H1 (cell line): ENCODE measurements at regions not wholly inside any gene's neighbourhood (a gene's known extent, or its start where the extent isn't known, plus 50 kb on each side); places are given as distances from the start of the nearest gene placed in this dataset.

ENCODE experiments used
- CTCF ChIA-PET: fragments of 300-600 bp; sonication (Branson Sonifier 250); formaldehyde crosslinking; loops from one replicate; lab custom pipeline; 2021; ENCODE audit not compliant: partially characterized antibody; lab: Charles Lee
- POLR2A ChIA-PET: fragments of 300-600 bp; sonication (Branson Sonifier 250); formaldehyde crosslinking; loops from one replicate; lab custom pipeline; 2021; ENCODE audit warnings: inconsistent platforms; ENCODE audit not compliant: partially characterized antibody; lab: Charles Lee
- DNase-seq, 2 experiments: peaks; one replicate each; pipeline versions ENCODE4 v3.0.0 to v3.0.0-alpha.2; 2010 to 2022; ENCODE audit warnings: low spot score in 2 of 2, low read depth in 1 of 2, mixed read lengths in 1 of 2
- FAIRE-seq: peaks from 2 replicates; lab custom pipeline; 2011; peaks lifted over from hg19 to GRCh38; lab: Jason Lieb, UNC
- H2AFZ ChIP-seq: 2 replicates; pipeline ENCODE4 v1.8.1; 2012; ENCODE audit warnings: low read length, inconsistent platforms
- H2AK5ac ChIP-seq: 2 replicates; pipeline ENCODE4 v1.6.1; 2013; ENCODE audit warnings: low read depth, low read length
- H2BK120ac ChIP-seq: replicated peaks from 2 replicates; pipeline ENCODE3; 2013; ENCODE audit warnings: low read depth, low read length, inconsistent platforms
- H2BK12ac ChIP-seq: 2 replicates; pipeline ENCODE4 v1.6.1; 2013; ENCODE audit warnings: low read depth, low read length
- H2BK15ac ChIP-seq: 2 replicates; pipeline ENCODE4 v1.6.1; 2013; ENCODE audit warnings: low read length
- H2BK20ac ChIP-seq: 2 replicates; pipeline ENCODE4 v1.6.1; 2013; ENCODE audit warnings: low read length
- H2BK5ac ChIP-seq: 2 replicates; pipeline ENCODE4 v1.6.1; 2013; ENCODE audit warnings: low read depth, low read length
- H3K14ac ChIP-seq: 2 replicates; pipeline ENCODE4 v1.6.1; 2013; ENCODE audit warnings: inconsistent platforms; ENCODE audit not compliant: insufficient read length
- H3K18ac ChIP-seq: 2 replicates; pipeline ENCODE4 v1.6.1; 2013; ENCODE audit warnings: low read length; ENCODE audit errors: extremely low read depth
- H3K23ac ChIP-seq: 2 replicates; pipeline ENCODE4 v1.6.1; 2013; ENCODE audit warnings: inconsistent platforms; ENCODE audit not compliant: insufficient read length
- H3K23me2 ChIP-seq: 2 replicates; pipeline ENCODE4 v1.6.1; 2013; ENCODE audit warnings: low read depth, low read length
- H3K27ac ChIP-seq: 2 replicates; pipeline ENCODE4 v1.6.1; 2011; ENCODE audit warnings: low read depth, low read length, inconsistent platforms
- H3K27me3 ChIP-seq, 4 experiments: replicated peaks in 1 of 4; 1 replicate in 1 of 4; 2 replicates in 3 of 4; pipeline versions ENCODE4 v1.6.1 to v1.8.1; 2011 to 2013; ENCODE audit warnings: low read length in 3 of 4, mild to moderate bottlenecking in 3 of 4, inconsistent platforms in 2 of 4, mixed read lengths in 2 of 4, moderate library complexity in 1 of 4; ENCODE audit not compliant: control insufficient read depth in 3 of 4, insufficient read depth in 3 of 4; ENCODE audit errors: extremely low read depth in 1 of 4
- H3K36me3 ChIP-seq, 4 experiments: 2 replicates each; pipeline versions ENCODE4 v1.6.1 to v1.8.1; 2011 to 2013; ENCODE audit warnings: mild to moderate bottlenecking in 4 of 4, low read length in 3 of 4, moderate library complexity in 2 of 4, control low read depth in 1 of 4, inconsistent platforms in 1 of 4; ENCODE audit not compliant: insufficient read depth in 4 of 4, control insufficient read depth in 2 of 4
- H3K4ac ChIP-seq: replicated peaks from 2 replicates; pipeline ENCODE3; 2013; ENCODE audit warnings: low read length, low read depth, mixed read lengths, inconsistent platforms; ENCODE audit not compliant: insufficient read length
- H3K4me1 ChIP-seq, 4 experiments: replicated peaks in 1 of 4; 1 replicate in 1 of 4; 2 replicates in 3 of 4; pipeline versions ENCODE4 v1.6.1 to v1.8.1; 2011 to 2013; ENCODE audit warnings: low read length in 3 of 4, inconsistent platforms in 2 of 4, mixed read lengths in 1 of 4; ENCODE audit not compliant: insufficient read depth in 4 of 4, control insufficient read depth in 3 of 4
- H3K4me2 ChIP-seq, 2 experiments: 2 replicates each; pipeline versions ENCODE4 v1.6.1 to v1.8.1; 2011 to 2013; ENCODE audit warnings: low read depth in 2 of 2, low read length in 2 of 2, control low read depth in 1 of 2, inconsistent platforms in 1 of 2, mild to moderate bottlenecking in 1 of 2; ENCODE audit not compliant: insufficient read depth in 1 of 2
- H3K4me3 ChIP-seq, 4 experiments: fragments of 200-600, 300-600 bp in 1 of 4; sonication (generic), shearing (Covaris generic), sonication (Bioruptor Twin) in 1 of 4; 2 replicates each; pipeline versions ENCODE4 v1.5.1 to v1.8.1; 2011 to 2016; ENCODE audit warnings: low read length in 4 of 4, low read depth in 3 of 4, control low read depth in 2 of 4, inconsistent platforms in 2 of 4, mild to moderate bottlenecking in 2 of 4, mixed read lengths in 1 of 4, moderate library complexity in 1 of 4; ENCODE audit not compliant: insufficient read depth in 2 of 4; ENCODE audit errors: extremely low read depth in 1 of 4
- H3K56ac ChIP-seq: replicated peaks from 2 replicates; pipeline ENCODE3; 2013; ENCODE audit warnings: low read depth, mild to moderate bottlenecking, mixed read lengths, low read length, inconsistent platforms; ENCODE audit not compliant: insufficient read length
- H3K79me1 ChIP-seq: 2 replicates; pipeline ENCODE4 v1.6.1; 2013; ENCODE audit warnings: low read depth, low read length, control low read depth
- H3K79me2 ChIP-seq, 2 experiments: 2 replicates each; pipeline versions ENCODE4 v1.6.1 to v1.8.1; 2012 to 2013; ENCODE audit warnings: low read length in 2 of 2, mild to moderate bottlenecking in 2 of 2, inconsistent platforms in 1 of 2; ENCODE audit not compliant: insufficient read depth in 2 of 2, control insufficient read depth in 1 of 2
- H3K9ac ChIP-seq, 4 experiments: replicated peaks in 1 of 4; 1 replicate in 1 of 4; 2 replicates in 3 of 4; pipeline versions ENCODE4 v1.6.1 to v1.8.1; 2011 to 2013; ENCODE audit warnings: low read depth in 3 of 4, low read length in 3 of 4, control low read depth in 2 of 4, mild to moderate bottlenecking in 2 of 4, moderate library complexity in 2 of 4, inconsistent platforms in 1 of 4; ENCODE audit errors: extremely low read depth in 1 of 4
- H3K9me3 ChIP-seq, 2 experiments: 2 replicates each; pipeline versions ENCODE4 v1.6.1 to v1.8.1; 2012 to 2013; ENCODE audit warnings: mild to moderate bottlenecking in 2 of 2, moderate library complexity in 2 of 2, control low read depth in 1 of 2, inconsistent platforms in 1 of 2, low read depth in 1 of 2, low read length in 1 of 2, mixed read lengths in 1 of 2; ENCODE audit not compliant: insufficient read depth in 2 of 2
- H4K20me1 ChIP-seq, 2 experiments: replicated peaks in 1 of 2; 2 replicates each; pipeline versions ENCODE3 to v1.8.1; 2011 to 2013; ENCODE audit warnings: inconsistent platforms in 2 of 2, low read length in 2 of 2, mild to moderate bottlenecking in 1 of 2; ENCODE audit not compliant: insufficient read depth in 2 of 2, control insufficient read depth in 1 of 2
- H4K5ac ChIP-seq: 2 replicates; pipeline ENCODE4 v1.6.1; 2013; ENCODE audit warnings: low read length, low read depth, mixed read lengths, inconsistent platforms; ENCODE audit not compliant: insufficient read length
- H4K8ac ChIP-seq: 2 replicates; pipeline ENCODE4 v1.8.0; 2013; ENCODE audit warnings: mild to moderate bottlenecking, moderate library complexity, low read length, inconsistent platforms; ENCODE audit not compliant: insufficient read depth; ENCODE audit errors: extremely low read depth
- H4K91ac ChIP-seq: replicated peaks from 2 replicates; pipeline ENCODE3; 2013; ENCODE audit warnings: low read length, mixed read lengths, inconsistent platforms; ENCODE audit not compliant: insufficient read length
- ASH2L ChIP-seq: fragments of 200-600, 300-600 bp; sonication (generic); IDR thresholded peaks from one replicate; pipeline ENCODE4 v1.7.1; 2017; ENCODE audit warnings: low read length
- BRCA1 ChIP-seq: IDR thresholded peaks from 2 replicates; pipeline ENCODE4 v1.6.1; 2012; ENCODE audit warnings: low read depth, low read length, improper control_type of control experiment
- CBX8 ChIP-seq: fragments of 300-800, 300-1000 bp; sonication (generic); IDR thresholded peaks from 2 replicates; pipeline ENCODE4 v1.7.1; 2016; ENCODE audit warnings: low read depth, low read length, borderline replicate concordance
- CEBPB ChIP-seq: IDR thresholded peaks from 2 replicates; pipeline ENCODE4 v1.6.1; 2012; ENCODE audit warnings: low read depth, low read length
- CHD1 ChIP-seq: IDR thresholded peaks from 2 replicates; pipeline ENCODE4 v1.6.1; 2012; ENCODE audit warnings: low read depth, low read length, improper control_type of control experiment
- CREB1 ChIP-seq: IDR thresholded peaks from 2 replicates; pipeline ENCODE4 v1.6.1; 2012; ENCODE audit warnings: inconsistent platforms
- E2F6 ChIP-seq: IDR thresholded peaks from 2 replicates; pipeline ENCODE4 v1.6.1; 2012; ENCODE audit warnings: inconsistent platforms
- FOSL1 ChIP-seq: IDR thresholded peaks from 2 replicates; pipeline ENCODE4 v1.6.1; 2011; ENCODE audit warnings: mild to moderate bottlenecking, low read depth, low read length, moderate library complexity; ENCODE audit not compliant: insufficient read depth
- JUND ChIP-seq: IDR thresholded peaks from 2 replicates; pipeline ENCODE4 v1.6.1; 2011; ENCODE audit warnings: mild to moderate bottlenecking, improper control_type of control experiment, low read length
- POLR2AphosphoS5 ChIP-seq: IDR thresholded peaks from 2 replicates; pipeline ENCODE4 v1.6.1; 2011; ENCODE audit warnings: low read depth, low read length
- RAD21 ChIP-seq, 2 experiments: IDR thresholded peaks in 1 of 2; conservative IDR thresholded peaks in 1 of 2; 2 replicates each; pipeline ENCODE4 v1.6.1; 2011; ENCODE audit warnings: low read depth in 2 of 2, low read length in 2 of 2, improper control_type of control experiment in 1 of 2, inconsistent platforms in 1 of 2, mild to moderate bottlenecking in 1 of 2, moderate library complexity in 1 of 2
- SIX5 ChIP-seq: IDR thresholded peaks from 2 replicates; pipeline ENCODE4 v1.6.1; 2011; ENCODE audit warnings: mild to moderate bottlenecking, low read depth, low read length
- SP1 ChIP-seq: IDR thresholded peaks from 2 replicates; pipeline ENCODE4 v1.6.1; 2011; ENCODE audit warnings: low read depth, low read length
- YY1 ChIP-seq: IDR thresholded peaks from 2 replicates; pipeline ENCODE4 v1.6.1; 2011; ENCODE audit warnings: low read depth, mild to moderate bottlenecking, low read length
- WGBS, 2 experiments: shearing (Covaris generic) in 1 of 2; methylation state at CpG; one replicate each; pipeline versions ENCODE4 v1.1.6 to v1.1.7; 2013 to 2015; ENCODE audit warnings: low lambda C conversion rate in 2 of 2, mixed read lengths in 2 of 2, inconsistent platforms in 1 of 2, low coverage in 1 of 2, missing lambda C conversion rate in 1 of 2; ENCODE audit not compliant: insufficient replicate concordance in 2 of 2, insufficient coverage in 1 of 2, insufficient read length in 1 of 2; ENCODE audit errors: extremely low coverage in 1 of 2, missing lambda C conversion rate in 1 of 2; 5-methylcytosine and 5-hydroxymethylcytosine counted together
- TF ChIP-seq, protein P1 (sequence below): IDR thresholded peaks from 2 replicates; pipeline ENCODE4 v1.6.1; 2011; ENCODE audit warnings: low read length, improper control_type of control experiment

- Histone ChIP-seq H4K5ac (no peak overlapping the region), H3K27me3 (no peaks in the 10 kb centered on the region; a peak in 2 of 7 replicates), H4K8ac (no peak overlapping the region), H2BK120ac (no peak overlapping the region), H2AFZ (no peak overlapping the region), H3K56ac (no peak overlapping the region), H3K79me1 (no peaks in the 10 kb centered on the region), H3K79me2 (no peaks in the 10 kb centered on the region), H4K20me1 (no peaks in the 10 kb centered on the region), H3K23me2 (no peaks in the 10 kb centered on the region), H3K4ac (no peak overlapping the region), H2BK5ac (no peak overlapping the region), H3K18ac (no peak overlapping the region), H2BK12ac (no peak overlapping the region), H3K4me2 (no peak overlapping the region), H3K9me3 (no peaks in the 10 kb centered on the region), H2AK5ac (no peak overlapping the region), H2BK20ac (no peak overlapping the region), H4K91ac (no peak overlapping the region), H2BK15ac (no peak overlapping the region), H3K4me3 (no peak overlapping the region), H3K23ac (no peak overlapping the region), H3K4me1 (no peaks in the 10 kb centered on the region), H3K14ac (no peak overlapping the region), H3K9ac (no peak overlapping the region), H3K36me3 (no peaks in the 10 kb centered on the region), H3K27ac (no peak overlapping the region)
- no peak for TF ChIP-seq CEBPB
- no peak for TF ChIP-seq CHD1
- TF ChIP-seq RAD21 (IDR thresholded peaks at IDR 0.05 in 1 of 2, conservative IDR thresholded peaks at IDR 0.05 in 1 of 2; ENCODE audit: low read depth in 2 of 2, low read length in 2 of 2) = no peak
- no peak for TF ChIP-seq ASH2L
- TF ChIP-seq BRCA1 = no peak
- no peak for TF ChIP-seq YY1
- TF ChIP-seq JUND = no peak
- TF ChIP-seq E2F6 = no peak
- no peak for TF ChIP-seq CREB1
- no peak for TF ChIP-seq FOSL1
- TF ChIP-seq, protein P1, sequence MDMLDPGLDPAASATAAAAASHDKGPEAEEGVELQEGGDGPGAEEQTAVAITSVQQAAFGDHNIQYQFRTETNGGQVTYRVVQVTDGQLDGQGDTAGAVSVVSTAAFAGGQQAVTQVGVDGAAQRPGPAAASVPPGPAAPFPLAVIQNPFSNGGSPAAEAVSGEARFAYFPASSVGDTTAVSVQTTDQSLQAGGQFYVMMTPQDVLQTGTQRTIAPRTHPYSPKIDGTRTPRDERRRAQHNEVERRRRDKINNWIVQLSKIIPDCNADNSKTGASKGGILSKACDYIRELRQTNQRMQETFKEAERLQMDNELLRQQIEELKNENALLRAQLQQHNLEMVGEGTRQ = no peak
- no peak for TF ChIP-seq POLR2AphosphoS5
- no peak for TF ChIP-seq SIX5
- TF ChIP-seq SP1 = no peak
- no peak for TF ChIP-seq CBX8
- POLR2A ChIA-PET = no interaction called here
- DNase-seq = no peak
- CTCF ChIA-PET = interaction anchor here (0.5 to 1.3 kb wide), 2 partner anchors 11 to 1261 kb away, joined by 3 to 4 read pairs; no protein-coding TSS in a partner anchor
- no peak for FAIRE-seq
- WGBS, 2 experiments = 91% methylated on average over 3 of the region's 3 CpGs; no CpG with 5 or more reads in 1 of the 2 experiments
Measured at GRCh38 chr16:75821117-75821516, 94.8 kb upstream of the CPHXL start.
